Activated CD4-positive, alpha-beta T cell treated with anti-CD3 and anti-CD28 coated beads, Interleukin-2, Interleukin-4, amounts not matched to agents 100 ng/mL and 50 ng/mL, durations not matched to agents 16 hours and 8 hours (primary cell): ENCODE measurements at regions not wholly inside any gene's neighbourhood (a gene's known extent, or its start where the extent isn't known, plus 50 kb on each side); places are given as distances from the start of the nearest gene placed in this dataset.

Experiments used
- DNase-seq: peaks from one replicate; pipeline ENCODE4 v3.0.0-alpha.2; 2020; ENCODE audit warnings: low spot score

- no peak for DNase-seq
These were observed 1058.0 kb downstream of the KCNT2 start for GRCh38 chr1:195550071-195550862.

- no peak for DNase-seq
These were observed 1077.3 kb downstream of the KCNT2 start for GRCh38 chr1:195530961-195531360.

- DNase-seq: no peak
These were observed 1078.4 kb downstream of the KCNT2 start for GRCh38 chr1:195529881-195530280.

GRCh38 chr1:195520757-195521156, 1087.5 kb downstream of the KCNT2 start:
- no peak for DNase-seq

GRCh38 chr1:195516036-195516435, 1092.2 kb downstream of the KCNT2 start:
- no peak for DNase-seq

- no peak for DNase-seq
These were observed 1096.7 kb downstream of the KCNT2 start for GRCh38 chr1:195511501-195511900.

- DNase-seq: no peak
These were observed 1107.1 kb downstream of the KCNT2 start for GRCh38 chr1:195501118-195501517.

GRCh38 chr1:195495720-195496635, 1112.3 kb downstream of the KCNT2 start:
- no peak for DNase-seq

GRCh38 chr1:195482137-195482536, 1126.1 kb downstream of the KCNT2 start:
- DNase-seq: no peak

- no peak for DNase-seq
These were observed 1126.9 kb downstream of the KCNT2 start for GRCh38 chr1:195481293-195481692.

- DNase-seq: no peak
These were observed 1132.7 kb downstream of the KCNT2 start for GRCh38 chr1:195475568-195475967.

GRCh38 chr1:195472291-195472690, 1135.9 kb downstream of the KCNT2 start:
- no peak for DNase-seq

GRCh38 chr1:195466639-195467038, 1141.6 kb downstream of the KCNT2 start:
- no peak for DNase-seq

GRCh38 chr1:195462646-195463045, 1145.6 kb downstream of the KCNT2 start:
- DNase-seq: no peak

GRCh38 chr1:195462152-195462551, 1146.1 kb downstream of the KCNT2 start:
- DNase-seq: no peak

GRCh38 chr1:195458365-195458764, 1149.9 kb downstream of the KCNT2 start:
- no peak for DNase-seq

GRCh38 chr1:195450794-195451193, 1157.4 kb downstream of the KCNT2 start:
- no peak for DNase-seq

GRCh38 chr1:195439661-195440060, 1168.6 kb downstream of the KCNT2 start:
- DNase-seq: no peak

GRCh38 chr1:195434566-195435203, 1173.6 kb downstream of the KCNT2 start:
- no peak for DNase-seq

GRCh38 chr1:195430826-195431225, 1177.4 kb downstream of the KCNT2 start:
- no peak for DNase-seq

- no peak for DNase-seq
These were observed 1179.3 kb downstream of the KCNT2 start for GRCh38 chr1:195428927-195429326.

- no peak for DNase-seq
These were observed 1192.7 kb downstream of the KCNT2 start for GRCh38 chr1:195415584-195415983.

- DNase-seq: no peak
These were observed 1213.7 kb downstream of the KCNT2 start for GRCh38 chr1:195394567-195394966.
